CD14-positive monocyte (primary cell): ENCODE measurements at regions not wholly inside any gene's neighbourhood (a gene's known extent, or its start where the extent isn't known, plus 50 kb on each side); places are given as distances from the start of the nearest gene placed in this dataset.

Experiments
- DNase-seq, 3 donors: peaks; one replicate each; pipeline ENCODE4 v3.0.0-alpha.2; 2011 to 2022
- H2AFZ ChIP-seq: 2 replicates; pipeline ENCODE4 v1.6.0; 2012; ENCODE audit warnings: mild to moderate bottlenecking, low read depth, low read length, inconsistent platforms; ENCODE audit not compliant: insufficient read depth, poor library complexity, severe bottlenecking
- H3K27ac ChIP-seq, 2 donors: 1 replicate in 1 of 2; 2 replicates in 1 of 2; pipeline ENCODE4 v1.5.1; 2012 to 2013; ENCODE audit warnings: low read length in 2 of 2, control low read depth in 1 of 2, inconsistent platforms in 1 of 2, low read depth in 1 of 2, mild to moderate bottlenecking in 1 of 2
- H3K27me3 ChIP-seq, 2 donors: one replicate each; pipeline versions ENCODE4 v1.6.0 to v1.6.1; 2011 to 2013; ENCODE audit warnings: low read length in 2 of 2; ENCODE audit not compliant: control insufficient read depth in 2 of 2, insufficient read depth in 2 of 2
- H3K36me3 ChIP-seq, 2 donors: replicated peaks in 1 of 2; 1 replicate in 1 of 2; 2 replicates in 1 of 2; pipeline versions ENCODE4 v1.5.1 to v1.6.1; 2012 to 2013; ENCODE audit warnings: low read length in 2 of 2, control low read depth in 1 of 2, inconsistent platforms in 1 of 2, mild to moderate bottlenecking in 1 of 2; ENCODE audit not compliant: insufficient read depth in 2 of 2, control insufficient read depth in 1 of 2
- H3K4me1 ChIP-seq, 2 donors: 1 replicate in 1 of 2; 2 replicates in 1 of 2; pipeline versions ENCODE4 v1.5.1 to v1.6.1; 2012 to 2013; ENCODE audit warnings: low read length in 2 of 2, control low read depth in 1 of 2, inconsistent platforms in 1 of 2, mild to moderate bottlenecking in 1 of 2, moderate library complexity in 1 of 2; ENCODE audit not compliant: insufficient read depth in 2 of 2, control insufficient read depth in 1 of 2
- H3K4me2 ChIP-seq: replicated peaks from 2 replicates; pipeline ENCODE3; 2012; ENCODE audit warnings: low read length, moderate library complexity, mild to moderate bottlenecking; ENCODE audit not compliant: poor library complexity, severe bottlenecking; ENCODE audit errors: extremely low read depth
- H3K4me3 ChIP-seq, 3 experiments: fragments of 200-600 bp in 1 of 3; sonication (generic) in 1 of 3; replicated peaks in 1 of 3; 1 replicate in 2 of 3; 2 replicates in 1 of 3; pipeline ENCODE4 v1.5.1; 2011 to 2013; ENCODE audit warnings: low read length in 3 of 3, mild to moderate bottlenecking in 3 of 3, control low read depth in 2 of 3, low read depth in 2 of 3, inconsistent platforms in 1 of 3, moderate library complexity in 1 of 3
- H3K79me2 ChIP-seq: 2 replicates; pipeline ENCODE4 v1.6.0; 2012; ENCODE audit warnings: mild to moderate bottlenecking, control low read depth, inconsistent platforms, low read length, moderate library complexity; ENCODE audit not compliant: insufficient read depth
- H3K9ac ChIP-seq: 2 replicates; pipeline ENCODE4 v1.6.0; 2017; ENCODE audit warnings: low read length, mild to moderate bottlenecking; ENCODE audit not compliant: insufficient read depth, poor library complexity, severe bottlenecking
- H3K9me3 ChIP-seq, 2 donors: replicated peaks in 1 of 2; 1 replicate in 1 of 2; 2 replicates in 1 of 2; pipeline versions ENCODE4 v1.5.1 to v1.6.1; 2012 to 2013; ENCODE audit warnings: low read length in 2 of 2, control low read depth in 1 of 2; ENCODE audit not compliant: control insufficient read depth in 1 of 2, insufficient read depth in 1 of 2
- H4K20me1 ChIP-seq: 2 replicates; pipeline ENCODE4 v1.6.0; 2012; ENCODE audit warnings: mild to moderate bottlenecking, low read length, control low read depth, moderate library complexity; ENCODE audit not compliant: insufficient read depth
- H3K27ac Mint-ChIP-seq, 7 donors: one replicate each; pipeline ENCODE4 v1.8.0; 2020; ENCODE audit warnings: mild to moderate bottlenecking in 7 of 7, mixed read lengths in 7 of 7, moderate library complexity in 6 of 7, inconsistent platforms in 2 of 7
- H3K27me3 Mint-ChIP-seq, 3 donors: one replicate each; pipeline ENCODE4 v1.8.0; 2021 to 2022; ENCODE audit warnings: low read depth in 3 of 3, mild to moderate bottlenecking in 3 of 3, mixed read lengths in 3 of 3, moderate library complexity in 3 of 3, inconsistent platforms in 1 of 3
- H3K36me3 Mint-ChIP-seq, 2 donors: one replicate each; pipeline ENCODE4 v1.8.0; 2020; ENCODE audit warnings: mixed read lengths in 2 of 2, inconsistent platforms in 1 of 2, mild to moderate bottlenecking in 1 of 2
- H3K4me1 Mint-ChIP-seq: one replicate; pipeline ENCODE4 v1.8.0; 2020; ENCODE audit warnings: mild to moderate bottlenecking, mixed read lengths
- H3K4me3 Mint-ChIP-seq, 2 donors: one replicate each; pipeline ENCODE4 v1.8.0; 2020; ENCODE audit warnings: mild to moderate bottlenecking in 2 of 2, mixed read lengths in 2 of 2, moderate library complexity in 1 of 2
- H3K9me3 Mint-ChIP-seq, 7 donors: one replicate each; pipeline ENCODE4 v1.8.0; 2020 to 2022; ENCODE audit warnings: mixed read lengths in 7 of 7, mild to moderate bottlenecking in 6 of 7, moderate library complexity in 6 of 7, inconsistent platforms in 2 of 7
- CTCF ChIP-seq: fragments of 200-600 bp; IDR thresholded peaks from one replicate; pipeline ENCODE4 v1.8.0; 2022; ENCODE audit warnings: antibody characterized with exemption, mild to moderate bottlenecking
- WGBS: methylation state at CpG from one replicate; pipeline ENCODE4 v1.1.5; 2013; ENCODE audit warnings: missing lambda C conversion rate; ENCODE audit not compliant: insufficient coverage; 5-methylcytosine and 5-hydroxymethylcytosine counted together
- intact Hi-C, 2 donors: fragments of 100-400 bp; cut with micrococcal nuclease; formaldehyde crosslinking; loops; one replicate each; pipeline versions ENCODE4 v1.15.0 to v1.15.1; 2023

DNA sequence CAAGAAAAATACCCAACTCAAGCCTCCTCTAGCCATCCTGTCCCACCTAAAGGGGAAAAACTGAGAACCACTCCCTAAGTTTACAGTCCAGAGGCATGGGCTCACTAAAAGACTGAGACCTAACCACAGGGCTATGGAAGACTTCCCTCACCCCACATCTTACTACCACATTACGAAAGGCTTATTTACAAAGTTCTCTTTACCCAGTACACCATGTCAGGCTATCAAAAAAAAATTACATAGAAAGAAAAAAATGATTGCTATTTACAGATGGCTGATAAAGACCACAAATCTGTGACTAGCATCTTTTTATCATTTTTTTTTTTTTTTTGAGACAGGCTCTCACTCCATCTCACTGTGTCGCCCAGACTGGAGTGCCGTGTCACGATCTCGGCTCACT is 69.7 kb upstream of the TNPO1 start:
- Mint-ChIP-seq H3K4me1 (no peaks in the 10 kb centered on the region), H3K9me3 (peaks cover 5 to 11% (median 5%) of the 10 kb centered on the region in 7 donors), H3K27ac (no peak overlapping the region), H3K4me3 (no peak overlapping the region), H3K27me3 (peaks cover 0 to 5% (median 3%) of the 10 kb centered on the region in 3 donors), H3K36me3 (no peaks in the 10 kb centered on the region)
- Histone ChIP-seq H3K79me2 (no peaks in the 10 kb centered on the region), H3K27me3 (no peaks in the 10 kb centered on the region), H4K20me1 (no peaks in the 10 kb centered on the region), H3K9me3 (no peaks in the 10 kb centered on the region), H3K4me1 (no peaks in the 10 kb centered on the region), H3K27ac (no peak overlapping the region), H3K36me3 (no peaks in the 10 kb centered on the region), H3K9ac (no peak overlapping the region), H3K4me2 (no peak overlapping the region), H2AFZ (no peak overlapping the region), H3K4me3 (no peak overlapping the region)
- no peak for DNase-seq
- intact Hi-C loops: no loop called here
- 95% methylated on average over 3 of the region's 5 CpGs for WGBS
- TF ChIP-seq CTCF: no peak

- Histone ChIP-seq H3K36me3 (no peaks in the 10 kb centered on the region), H3K4me1 (no peaks in the 10 kb centered on the region), H3K79me2 (no peaks in the 10 kb centered on the region), H3K4me2 (no peak overlapping the region), H3K9me3 (no peaks in the 10 kb centered on the region), H3K27ac (no peak overlapping the region), H3K4me3 (no peak overlapping the region), H2AFZ (no peak overlapping the region), H3K9ac (no peak overlapping the region), H3K27me3 (no peaks in the 10 kb centered on the region), H4K20me1 (no peaks in the 10 kb centered on the region)
- peaks cover 2 to 5% (median 4%) of the 10 kb centered on the region in 3 donors for H3K27me3 Mint-ChIP-seq
- H3K9me3 Mint-ChIP-seq: peaks cover 5 to 11% (median 5%) of the 10 kb centered on the region in 7 donors
- no peak overlapping the region for H3K4me3 Mint-ChIP-seq
- intact Hi-C loops: no loop called here
- H3K36me3 Mint-ChIP-seq: no peaks in the 10 kb centered on the region
- H3K27ac Mint-ChIP-seq: no peak overlapping the region
- TF ChIP-seq CTCF: no peak
- no peaks in the 10 kb centered on the region for H3K4me1 Mint-ChIP-seq
- no peak for DNase-seq
- 93% methylated on average over 4 of the region's 4 CpGs for WGBS
Measured at GRCh38 chr5:72744136-72744535, 72.3 kb upstream of the TNPO1 start.
